SK-N-SH treated with all-trans-retinoic acid at 6 μM for 48 hours (cell line): ENCODE measurements at regions not wholly inside any gene's neighbourhood (a gene's known extent, or its start where the extent isn't known, plus 50 kb on each side); places are given as distances from the start of the nearest gene placed in this dataset.

Experiments
- ARNTL ChIP-seq: fragments of 450-650 bp; formaldehyde crosslinking; IDR thresholded peaks from 2 replicates; pipeline ENCODE4 v1.5.0; 2020; ENCODE audit warnings: low read depth, mild to moderate bottlenecking, moderate library complexity, borderline replicate concordance
- CSDC2 ChIP-seq: fragments of 250-450 bp; sonication (Bioruptor Pico); IDR thresholded peaks from 2 replicates; pipeline ENCODE4 v1.5.0; 2020; ENCODE audit warnings: mild to moderate bottlenecking, moderate library complexity
- OSR1 ChIP-seq: fragments of 250-450 bp; sonication (Bioruptor Pico); IDR thresholded peaks from 2 replicates; pipeline ENCODE4 v1.8.0; 2022; ENCODE audit warnings: moderate library complexity, mild to moderate bottlenecking, inconsistent platforms
- PPARA ChIP-seq: fragments of 250-450 bp; sonication (Bioruptor Pico); IDR thresholded peaks from 2 replicates; pipeline ENCODE4 v1.5.0; 2020; ENCODE audit warnings: mild to moderate bottlenecking, borderline replicate concordance
- RARB ChIP-seq: fragments of 250-450 bp; sonication (Bioruptor Pico); IDR thresholded peaks from 2 replicates; pipeline ENCODE4 v1.8.0; 2021; ENCODE audit warnings: mild to moderate bottlenecking, moderate library complexity
- ZFP30 ChIP-seq: fragments of 450-650 bp; formaldehyde crosslinking; IDR thresholded peaks from 2 replicates; pipeline ENCODE4 v1.5.0; 2022; ENCODE audit warnings: mild to moderate bottlenecking, moderate library complexity
- ZNF565 ChIP-seq: fragments of 450-650 bp; formaldehyde crosslinking; conservative IDR thresholded peaks from 2 replicates; pipeline ENCODE4 v1.5.0; 2020; ENCODE audit warnings: low read depth, mild to moderate bottlenecking, moderate library complexity
- ZNF8 ChIP-seq: fragments of 450-650 bp; formaldehyde crosslinking; IDR thresholded peaks from 2 replicates; pipeline ENCODE4 v1.5.0; 2020; ENCODE audit warnings: mild to moderate bottlenecking, moderate library complexity
- TF ChIP-seq, protein P1 (sequence below): fragments of 250-450 bp; sonication (Bioruptor Pico); IDR thresholded peaks from 2 replicates; pipeline ENCODE4 v1.8.0; 2021; ENCODE audit warnings: low read depth, mild to moderate bottlenecking, moderate library complexity, borderline replicate concordance
- TF ChIP-seq, protein P2 (sequence below): fragments of 250-450 bp; sonication (Bioruptor Pico); IDR thresholded peaks from 2 replicates; pipeline ENCODE4 v1.8.0; 2020; ENCODE audit warnings: mild to moderate bottlenecking, moderate library complexity, borderline replicate concordance

DNA sequence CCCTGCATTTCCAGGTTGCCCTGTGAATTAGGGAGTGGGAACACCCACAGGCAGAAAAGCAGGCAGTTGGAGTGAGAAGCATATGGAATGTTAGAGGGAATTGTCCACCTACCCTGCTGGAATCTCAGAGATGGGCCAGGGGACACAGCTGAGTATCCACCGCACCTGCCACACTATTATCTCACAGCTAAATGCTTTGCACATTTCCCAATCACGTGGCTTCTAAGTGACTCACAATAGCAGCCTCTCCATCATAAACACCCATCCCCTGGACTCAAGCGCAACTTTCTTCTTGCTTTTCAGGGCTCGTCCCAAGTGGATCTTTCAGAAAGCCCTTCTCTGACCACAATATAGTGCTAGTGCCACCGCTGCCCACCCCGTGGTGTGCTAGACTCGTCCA, 389.0 kb upstream of the LMCD1 start:
- TF ChIP-seq PPARA (CRISPR knock-in tag) (no peak), RARB (CRISPR knock-in tag) (no peak), ARNTL (no peak), CSDC2 (CRISPR knock-in tag) (no peak), ZFP30 (CRISPR knock-in tag) (no peak), ZNF8 (CRISPR knock-in tag) (no peak), ZNF565 (CRISPR knock-in tag) (no peak), OSR1 (CRISPR knock-in tag) (no peak)
- TF ChIP-seq, protein P1, sequence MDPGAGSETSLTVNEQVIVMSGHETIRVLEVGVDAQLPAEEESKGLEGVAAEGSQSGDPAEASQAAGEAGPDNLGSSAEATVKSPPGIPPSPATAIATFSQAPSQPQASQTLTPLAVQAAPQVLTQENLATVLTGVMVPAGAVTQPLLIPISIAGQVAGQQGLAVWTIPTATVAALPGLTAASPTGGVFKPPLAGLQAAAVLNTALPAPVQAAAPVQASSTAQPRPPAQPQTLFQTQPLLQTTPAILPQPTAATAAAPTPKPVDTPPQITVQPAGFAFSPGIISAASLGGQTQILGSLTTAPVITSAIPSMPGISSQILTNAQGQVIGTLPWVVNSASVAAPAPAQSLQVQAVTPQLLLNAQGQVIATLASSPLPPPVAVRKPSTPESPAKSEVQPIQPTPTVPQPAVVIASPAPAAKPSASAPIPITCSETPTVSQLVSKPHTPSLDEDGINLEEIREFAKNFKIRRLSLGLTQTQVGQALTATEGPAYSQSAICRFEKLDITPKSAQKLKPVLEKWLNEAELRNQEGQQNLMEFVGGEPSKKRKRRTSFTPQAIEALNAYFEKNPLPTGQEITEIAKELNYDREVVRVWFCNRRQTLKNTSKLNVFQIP (CRISPR knock-in tag): no peak
- TF ChIP-seq, protein P2, sequence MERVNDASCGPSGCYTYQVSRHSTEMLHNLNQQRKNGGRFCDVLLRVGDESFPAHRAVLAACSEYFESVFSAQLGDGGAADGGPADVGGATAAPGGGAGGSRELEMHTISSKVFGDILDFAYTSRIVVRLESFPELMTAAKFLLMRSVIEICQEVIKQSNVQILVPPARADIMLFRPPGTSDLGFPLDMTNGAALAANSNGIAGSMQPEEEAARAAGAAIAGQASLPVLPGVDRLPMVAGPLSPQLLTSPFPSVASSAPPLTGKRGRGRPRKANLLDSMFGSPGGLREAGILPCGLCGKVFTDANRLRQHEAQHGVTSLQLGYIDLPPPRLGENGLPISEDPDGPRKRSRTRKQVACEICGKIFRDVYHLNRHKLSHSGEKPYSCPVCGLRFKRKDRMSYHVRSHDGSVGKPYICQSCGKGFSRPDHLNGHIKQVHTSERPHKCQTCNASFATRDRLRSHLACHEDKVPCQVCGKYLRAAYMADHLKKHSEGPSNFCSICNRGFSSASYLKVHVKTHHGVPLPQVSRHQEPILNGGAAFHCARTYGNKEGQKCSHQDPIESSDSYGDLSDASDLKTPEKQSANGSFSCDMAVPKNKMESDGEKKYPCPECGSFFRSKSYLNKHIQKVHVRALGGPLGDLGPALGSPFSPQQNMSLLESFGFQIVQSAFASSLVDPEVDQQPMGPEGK (CRISPR knock-in tag): no peak
